Activated CD8-positive, alpha-beta T cell treated with anti-CD3 and anti-CD28 coated beads for 36 hours (primary cell): ENCODE measurements at regions not wholly inside any gene's neighbourhood (a gene's known extent, or its start where the extent isn't known, plus 50 kb on each side); places are given as distances from the start of the nearest gene placed in this dataset.

Experiments used
- ATAC-seq: fragments of 200-7000 bp; cut with Tn5 transposase; one replicate; pipeline ENCODE4 v1.10.0; 2021; ENCODE audit warnings: mild to moderate bottlenecking, moderate library complexity
- CTCF ChIA-PET: fragments of 350-600 bp; sonication (Branson Sonifier 250); formaldehyde crosslinking; loops from one replicate; lab custom pipeline; 2021; ENCODE audit warnings: antibody characterized with exemption; lab: Charles Lee
- POLR2A ChIA-PET: fragments of 350-600 bp; sonication (Branson Sonifier 250); formaldehyde crosslinking; loops from one replicate; lab custom pipeline; 2021; ENCODE audit warnings: antibody characterized with exemption; lab: Charles Lee
- DNase-seq: peaks from one replicate; pipeline ENCODE4 v3.0.0-alpha.2; 2020
- H3K27ac Mint-ChIP-seq: one replicate; pipeline ENCODE4 v1.8.0; 2021; ENCODE audit warnings: mild to moderate bottlenecking, mixed read lengths
- H3K27me3 Mint-ChIP-seq: one replicate; pipeline ENCODE4 v1.8.0; 2021; ENCODE audit warnings: mixed read lengths
- H3K36me3 Mint-ChIP-seq: one replicate; pipeline ENCODE4 v1.8.0; 2021; ENCODE audit warnings: low read depth, mixed read lengths
- H3K4me1 Mint-ChIP-seq: one replicate; pipeline ENCODE4 v1.8.0; 2021; ENCODE audit warnings: low read depth, mixed read lengths
- H3K4me3 Mint-ChIP-seq: one replicate; pipeline ENCODE4 v1.8.0; 2021; ENCODE audit warnings: mild to moderate bottlenecking, moderate library complexity, mixed read lengths
- H3K9me3 Mint-ChIP-seq: one replicate; pipeline ENCODE4 v1.8.0; 2021; ENCODE audit warnings: mixed read lengths
- CTCF ChIP-seq: fragments of 200-600 bp; IDR thresholded peaks from one replicate; pipeline ENCODE4 v1.8.0; 2022; ENCODE audit warnings: antibody characterized with exemption, mild to moderate bottlenecking
- intact Hi-C: fragments of 100-400 bp; cut with micrococcal nuclease; formaldehyde crosslinking; loops from one replicate; pipeline ENCODE4 v1.10.0; 2022

- ChIA-PET CTCF (interaction anchor here (1.4 kb wide), 1 partner anchor 76 kb away, joined by 3 read pairs; no protein-coding TSS in a partner anchor), POLR2A (no interaction called here)
- peaks cover 11% of the 10 kb centered on the region for H3K4me1 Mint-ChIP-seq
- H3K36me3 Mint-ChIP-seq = no peaks in the 10 kb centered on the region
- no peak for ATAC-seq
- no peaks in the 10 kb centered on the region for H3K9me3 Mint-ChIP-seq
- H3K27me3 Mint-ChIP-seq = no peaks in the 10 kb centered on the region
- H3K27ac Mint-ChIP-seq = no peak overlapping the region
- TF ChIP-seq CTCF = no peak
- no peak for DNase-seq
- intact Hi-C loops = no loop called here
- H3K4me3 Mint-ChIP-seq = no peak overlapping the region
These were observed 118.6 kb upstream of the RAB4A start for GRCh38 chr1:229152311-229152710.

DNA sequence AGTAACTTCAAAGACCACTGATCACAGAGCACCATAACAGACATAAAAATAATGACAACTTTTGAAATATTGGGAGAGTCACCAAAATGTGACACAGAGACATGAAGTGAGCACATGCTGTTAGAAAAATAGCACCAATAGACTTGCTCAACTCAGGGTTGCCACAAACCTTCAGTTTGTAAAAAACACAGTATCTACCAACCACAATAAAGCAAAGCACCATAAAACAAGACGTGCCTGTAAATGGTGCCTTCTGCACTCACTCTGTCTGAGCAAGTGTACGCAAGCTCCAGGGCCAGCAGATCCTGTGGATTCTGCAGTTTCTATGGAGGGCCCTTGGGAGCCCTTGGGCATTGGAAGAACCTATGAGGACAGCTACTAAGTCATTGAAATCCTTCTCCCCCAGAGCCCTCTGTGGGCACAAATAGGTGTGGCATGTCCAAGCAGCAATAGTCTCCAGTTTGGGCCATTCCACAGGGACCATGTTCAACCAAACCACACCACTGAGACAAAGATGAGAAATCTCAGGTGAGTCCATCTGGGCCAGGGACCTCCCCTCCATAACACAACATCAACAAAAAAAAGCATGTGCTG, 116.9 kb upstream of the RAB4A start:
- H3K9me3 Mint-ChIP-seq = no peaks in the 10 kb centered on the region
- no peaks in the 10 kb centered on the region for H3K27me3 Mint-ChIP-seq
- H3K4me3 Mint-ChIP-seq = no peak overlapping the region
- DNase-seq (no peak), ATAC-seq (no peak)
- ChIA-PET POLR2A (no interaction called here), CTCF (no interaction called here)
- TF ChIP-seq CTCF = no peak
- intact Hi-C loops = no loop called here
- no peaks in the 10 kb centered on the region for H3K36me3 Mint-ChIP-seq
- H3K27ac Mint-ChIP-seq = no peak overlapping the region
- peaks cover 13% of the 10 kb centered on the region for H3K4me1 Mint-ChIP-seq

DNA sequence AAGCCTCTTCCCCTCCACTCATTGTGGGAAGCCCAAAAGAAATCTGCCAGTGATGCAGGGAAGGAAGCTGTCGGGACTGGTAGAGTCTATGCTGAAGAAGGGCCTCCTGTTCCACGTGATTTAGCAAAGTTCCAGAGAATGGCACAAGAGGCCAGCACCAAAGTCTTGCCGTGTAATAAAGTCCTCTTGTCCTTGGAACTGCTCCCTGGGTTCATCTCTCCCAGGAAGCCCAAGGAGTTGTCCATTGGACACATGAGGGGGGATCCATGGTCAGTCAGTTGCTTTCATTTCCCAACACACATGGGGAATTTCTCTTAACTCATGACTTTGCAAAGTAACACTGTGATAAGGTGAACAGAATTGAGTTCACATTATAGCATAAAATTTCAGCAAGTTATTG, 116.1 kb upstream of the RAB4A start:
- ATAC-seq (no peak), DNase-seq (no peak)
- no peaks in the 10 kb centered on the region for H3K36me3 Mint-ChIP-seq
- ChIA-PET CTCF (no interaction called here), POLR2A (no interaction called here)
- no peak overlapping the region for H3K27ac Mint-ChIP-seq
- H3K27me3 Mint-ChIP-seq = no peaks in the 10 kb centered on the region
- peaks cover 13% of the 10 kb centered on the region for H3K4me1 Mint-ChIP-seq
- no peak for TF ChIP-seq CTCF
- H3K4me3 Mint-ChIP-seq = no peak overlapping the region
- no peaks in the 10 kb centered on the region for H3K9me3 Mint-ChIP-seq
- intact Hi-C loops = no loop called here

DNA sequence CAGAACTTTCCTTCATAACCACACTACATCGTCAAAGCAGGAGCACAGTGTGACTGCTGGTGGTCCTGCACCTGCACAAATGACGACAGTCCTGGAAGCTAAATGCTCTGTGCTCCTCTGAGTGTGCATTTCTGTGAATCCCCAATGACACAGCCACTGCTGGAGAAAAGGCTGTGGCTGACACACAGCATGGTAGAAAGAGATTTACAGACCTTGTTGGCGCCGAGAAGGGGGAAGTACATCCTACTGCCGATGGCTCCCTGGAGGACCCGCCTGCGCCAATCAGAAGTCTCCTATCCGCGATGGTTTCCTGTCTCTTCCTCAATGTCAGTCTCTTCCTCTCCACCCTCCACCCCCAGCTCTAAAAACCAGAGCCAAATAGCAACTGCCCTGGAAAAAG, 115.4 kb upstream of the RAB4A start:
- H3K27ac Mint-ChIP-seq = no peak overlapping the region
- POLR2A ChIA-PET = no interaction called here
- peak; percentile 52 for DNase-seq

More for the DNA sequence above, 115.4 kb upstream of the RAB4A start:
- CTCF ChIA-PET = no interaction called here
- Mint-ChIP-seq H3K36me3 (no peaks in the 10 kb centered on the region), H3K4me3 (peak overlapping the region; percentile 30), H3K27me3 (no peaks in the 10 kb centered on the region), H3K4me1 (peaks cover 13% of the 10 kb centered on the region), H3K9me3 (no peaks in the 10 kb centered on the region)
- intact Hi-C loops = no loop called here
- TF ChIP-seq CTCF = no peak
- ATAC-seq = peak; percentile 89
